IMR-90 (cell line): ENCODE measurements at regions not wholly inside any gene's neighbourhood (a gene's known extent, or its start where the extent isn't known, plus 50 kb on each side); places are given as distances from the start of the nearest gene placed in this dataset.

Experiments used
- ATAC-seq: fragments of 200-7000 bp; cut with Tn5 transposase; 2 replicates; pipeline ENCODE4 v1.9.1; 2020; ENCODE audit warnings: low read depth, mild to moderate bottlenecking, moderate library complexity
- BruUV-seq: library from RNA; stranded (reverse); fragments of 400-500 nt; replicated peaks from 2 replicates; lab custom pipeline; 2021; lab: Mats Ljungman, UMichigan
- CTCF ChIA-PET: fragments of 300-600 bp; formaldehyde crosslinking; extraction: SDS; loops from one replicate; lab custom pipeline; 2021; ENCODE audit warnings: antibody characterized with exemption; lab: Yijun Ruan, JAX
- POLR2A ChIA-PET: fragments of 300-600 bp; sonication (Branson Sonifier 250); formaldehyde crosslinking; loops from one replicate; lab custom pipeline; 2022; ENCODE audit warnings: antibody characterized with exemption; ENCODE audit not compliant: unreplicated experiment; lab: Charles Lee
- DNase-seq: peaks from one replicate; pipeline ENCODE4 v3.0.0; 2013
- H2AFZ ChIP-seq: replicated peaks from 2 replicates; pipeline ENCODE3; 2013; ENCODE audit warnings: low read length, mild to moderate bottlenecking; ENCODE audit not compliant: poor library complexity
- H2AK5ac ChIP-seq: 2 replicates; pipeline ENCODE4 v1.6.1; 2013; ENCODE audit warnings: low read depth, low read length, inconsistent platforms
- H2AK9ac ChIP-seq: replicated peaks from 2 replicates; pipeline ENCODE3; 2013; ENCODE audit warnings: mild to moderate bottlenecking, low read depth, low read length, moderate library complexity; ENCODE audit not compliant: poor library complexity
- H2BK120ac ChIP-seq: 2 replicates; pipeline ENCODE4 v1.6.1; 2013; ENCODE audit warnings: low read depth, low read length, inconsistent platforms
- H2BK15ac ChIP-seq: 3 replicates; pipeline ENCODE4 v1.6.1; 2013; ENCODE audit warnings: low read depth, low read length, inconsistent platforms
- H2BK20ac ChIP-seq: 2 replicates; pipeline ENCODE4 v1.6.1; 2013; ENCODE audit warnings: low read depth, mild to moderate bottlenecking, inconsistent platforms, low read length, moderate library complexity
- H2BK5ac ChIP-seq: 2 replicates; pipeline ENCODE4 v1.6.1; 2013; ENCODE audit warnings: mild to moderate bottlenecking, low read depth, low read length, inconsistent platforms; ENCODE audit not compliant: poor library complexity, severe bottlenecking
- H3K14ac ChIP-seq: replicated peaks from 2 replicates; pipeline ENCODE4 v1.6.1; 2013; ENCODE audit warnings: low read depth, low read length, inconsistent platforms
- H3K18ac ChIP-seq: 2 replicates; pipeline ENCODE4 v1.6.1; 2013; ENCODE audit warnings: low read depth, low read length, control low read depth
- H3K23ac ChIP-seq: 2 replicates; pipeline ENCODE4 v1.6.1; 2013; ENCODE audit warnings: low read depth, low read length, inconsistent platforms
- H3K27ac ChIP-seq: 2 replicates; pipeline ENCODE4 v1.5.1; 2013; ENCODE audit warnings: mild to moderate bottlenecking, control low read depth, low read length; ENCODE audit not compliant: insufficient read depth
- H3K27me3 ChIP-seq: 2 replicates; pipeline ENCODE4 v1.6.1; 2013; ENCODE audit warnings: low read length; ENCODE audit not compliant: control insufficient read depth, insufficient read depth
- H3K36me3 ChIP-seq: 2 replicates; pipeline ENCODE4 v1.6.1; 2013; ENCODE audit warnings: low read length, mixed read lengths; ENCODE audit not compliant: control insufficient read depth, insufficient read depth
- H3K4ac ChIP-seq: 2 replicates; pipeline ENCODE4 v1.6.1; 2013; ENCODE audit warnings: low read depth, low read length, inconsistent platforms
- H3K4me1 ChIP-seq: 2 replicates; pipeline ENCODE4 v1.6.1; 2013; ENCODE audit warnings: low read length, mixed read lengths; ENCODE audit not compliant: control insufficient read depth, insufficient read depth
- H3K4me2 ChIP-seq: 2 replicates; pipeline ENCODE4 v1.6.1; 2013; ENCODE audit warnings: low read depth, mild to moderate bottlenecking, control low read depth, low read length, moderate library complexity
- H3K4me3 ChIP-seq: 2 replicates; pipeline ENCODE4 v1.5.1; 2013; ENCODE audit warnings: low read depth, mild to moderate bottlenecking, control low read depth, low read length, moderate library complexity; ENCODE audit not compliant: insufficient read depth
- H3K56ac ChIP-seq: 2 replicates; pipeline ENCODE4 v1.6.1; 2013; ENCODE audit warnings: low read length, inconsistent platforms; ENCODE audit not compliant: insufficient read depth; ENCODE audit errors: extremely low read depth
- H3K79me1 ChIP-seq, 2 experiments: 2 replicates each; pipeline ENCODE4 v1.6.1; 2013; ENCODE audit warnings: low read length in 2 of 2, inconsistent platforms in 1 of 2, low read depth in 1 of 2
- H3K9ac ChIP-seq: 2 replicates; pipeline ENCODE4 v1.6.1; 2013; ENCODE audit warnings: low read depth, low read length, control low read depth
- H3K9me1 ChIP-seq: 2 replicates; pipeline ENCODE4 v1.6.1; 2013; ENCODE audit warnings: low read length, inconsistent platforms; ENCODE audit not compliant: insufficient read depth
- H3K9me3 ChIP-seq: 2 replicates; pipeline ENCODE4 v1.6.1; 2013; ENCODE audit warnings: low read length; ENCODE audit not compliant: control insufficient read depth, insufficient read depth
- H4K20me1 ChIP-seq: 2 replicates; pipeline ENCODE4 v1.6.1; 2013; ENCODE audit warnings: low read length, inconsistent platforms; ENCODE audit not compliant: insufficient read depth
- H4K5ac ChIP-seq: 2 replicates; pipeline ENCODE4 v1.6.1; 2013; ENCODE audit warnings: mild to moderate bottlenecking, low read depth, low read length, control low read depth
- H4K8ac ChIP-seq, 2 experiments: 2 replicates each; pipeline ENCODE4 v1.6.1; 2013; ENCODE audit warnings: low read depth in 2 of 2, low read length in 2 of 2, control low read depth in 1 of 2, inconsistent platforms in 1 of 2
- H4K91ac ChIP-seq: 2 replicates; pipeline ENCODE4 v1.6.1; 2013; ENCODE audit warnings: low read depth, low read length, inconsistent platforms; ENCODE audit not compliant: insufficient read depth
- BHLHE40 ChIP-seq: fragments of 150-350 bp; IDR thresholded peaks from 2 replicates; pipeline ENCODE4 v1.6.1; 2016; ENCODE audit warnings: mild to moderate bottlenecking, low read depth, low read length
- CEBPB ChIP-seq: IDR thresholded peaks from 2 replicates; pipeline ENCODE4 v1.6.1; 2012; ENCODE audit warnings: low read depth, low read length, improper control_type of control experiment
- ELK1 ChIP-seq: fragments of 150-350 bp; IDR thresholded peaks from 2 replicates; pipeline ENCODE4 v1.6.1; 2016; ENCODE audit warnings: low read depth, mild to moderate bottlenecking, low read length, moderate library complexity, borderline replicate concordance
- WGBS, 2 experiments: methylation state at CpG; one replicate each; pipeline versions ENCODE4 v1.1.5 to v1.1.7; 2013; ENCODE audit warnings: missing lambda C conversion rate in 2 of 2; ENCODE audit not compliant: insufficient read length in 1 of 2; ENCODE audit errors: extremely low coverage in 2 of 2; 5-methylcytosine and 5-hydroxymethylcytosine counted together
- dilution Hi-C: fragments of 300-500 bp; cut with HindIII; formaldehyde crosslinking; loops from one replicate; pipeline ENCODE4 v1.14.3; 2018; ENCODE audit warnings: low sequenced_read_pairs; ENCODE audit not compliant: unreplicated experiment
- in situ Hi-C: fragments of 300-500 bp; cut with MboI; formaldehyde crosslinking; loops from 3 replicates; pipeline ENCODE4 v1.14.3; 2019; ENCODE audit warnings: low sequenced_read_pairs, inconsistent platforms, mixed read lengths
- intact Hi-C: fragments of 100-400 bp; cut with micrococcal nuclease; formaldehyde crosslinking; loops from 2 replicates; pipeline ENCODE4 v1.10.0; 2022

DNA sequence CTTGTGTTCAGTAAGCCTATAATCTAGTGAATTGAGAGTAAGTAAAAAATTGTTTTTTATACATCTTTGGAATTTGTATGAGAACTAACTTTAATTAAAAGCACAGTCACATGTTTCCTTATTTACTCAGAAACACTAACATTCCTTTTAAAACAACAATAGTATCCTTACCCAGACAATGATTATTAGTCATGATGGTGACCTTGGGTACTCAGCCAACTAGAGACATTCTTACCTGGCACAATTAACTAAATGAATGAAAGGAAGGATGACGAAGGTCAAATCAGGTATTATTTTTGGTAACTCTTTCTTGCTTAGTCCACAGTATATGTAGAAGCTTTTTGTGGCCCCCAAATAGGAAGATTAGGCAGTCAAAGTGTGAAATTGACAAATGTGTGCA, 901.0 kb downstream of the FAT4 start:
- in situ Hi-C loops (no loop called here), dilution Hi-C loops (no loop called here), intact Hi-C loops (no loop called here)
- Histone ChIP-seq H2AK9ac (no peak overlapping the region), H3K9me1 (no peaks in the 10 kb centered on the region), H3K4me1 (no peaks in the 10 kb centered on the region), H4K91ac (no peak overlapping the region), H3K56ac (no peak overlapping the region), H4K20me1 (no peaks in the 10 kb centered on the region), H3K9me3 (no peaks in the 10 kb centered on the region), H3K27me3 (no peaks in the 10 kb centered on the region), H3K23ac (no peak overlapping the region), H2AK5ac (no peak overlapping the region), H3K9ac (no peak overlapping the region), H3K27ac (no peak overlapping the region), H4K5ac (no peak overlapping the region), H2BK20ac (no peak overlapping the region), H4K8ac (no peak overlapping the region), H3K4ac (no peak overlapping the region), H2AFZ (no peak overlapping the region), H3K79me1 (no peaks in the 10 kb centered on the region), H3K14ac (no peak overlapping the region), H3K18ac (no peak overlapping the region), H2BK120ac (no peak overlapping the region), H2BK5ac (no peak overlapping the region), H3K4me2 (no peak overlapping the region), H2BK15ac (no peak overlapping the region), H3K4me3 (no peak overlapping the region), H3K36me3 (no peaks in the 10 kb centered on the region)
- ChIA-PET POLR2A (no interaction called here), CTCF (no interaction called here)
- WGBS, 2 experiments: no CpG with 5 or more reads among the region's 1 CpG
- DNase-seq (no peak), ATAC-seq (no peak)
- TF ChIP-seq BHLHE40 (no peak), ELK1 (no peak), CEBPB (no peak)
- no TSS peak for BruUV-seq
